Thyroid gland (tissue), 4 donors: ENCODE measurements at regions not wholly inside any gene's neighbourhood (a gene's known extent, or its start where the extent isn't known, plus 50 kb on each side); places are given as distances from the start of the nearest gene placed in this dataset.

Source experiments
- CTCF ChIP-seq, 6 experiments: fragments of 200-600 bp in 3 of 6; fragments of 450-650 bp in 3 of 6; sonication (generic) in 3 of 6; IDR thresholded peaks; one replicate each; pipeline ENCODE4 v1.5.1; 2016 to 2019; ENCODE audit warnings: antibody characterized with exemption in 6 of 6, mild to moderate bottlenecking in 2 of 6, inconsistent platforms in 1 of 6, moderate library complexity in 1 of 6
- POLR2A ChIP-seq, 2 donors: fragments of 450-650 bp; IDR thresholded peaks; one replicate each; pipeline ENCODE4 v1.6.1; 2017; ENCODE audit warnings: antibody characterized with exemption in 2 of 2, mild to moderate bottlenecking in 2 of 2, moderate library complexity in 1 of 2

- TF ChIP-seq CTCF (IDR thresholded peaks at IDR 0.05) (no peak), POLR2A (IDR thresholded peaks at IDR 0.05) (no peak)
These were observed 510.3 kb upstream of the ZFHX3 start for GRCh38 chr16:73558219-73558618.
